ENCODE measurements at regions not wholly inside any gene's neighbourhood (a gene's known extent, or its start where the extent isn't known, plus 50 kb on each side); places are given as distances from the start of the nearest gene placed in this dataset.

- no peak for TF ChIP-seq CTCF (optimal IDR thresholded peaks at IDR 0.05 in 1 of 3, IDR thresholded peaks at IDR 0.05 in 1 of 3, conservative IDR thresholded peaks at IDR 0.05 in 1 of 3; ENCODE audit: extremely low read depth in 1 of 3, insufficient read depth in 2 of 3, low read length in 3 of 3)
- TF ChIP-seq EZH2 (IDR thresholded peaks at IDR 0.05; ENCODE audit: low read length), result no peak
- no peak for FAIRE-seq
- dilution Hi-C loops (cut with MboI; ENCODE audit: extremely low pct_ligation_motif_present, low sequenced_read_pairs), result no loop called here
These were observed 163.4 kb upstream of the RAP2B start for GRCh38 chr3:152998591-152998990.

GRCh38 chr3:153000325-153000724 lies 161.7 kb upstream of the RAP2B start:
- no peak for DNase-seq (ENCODE audit: low read depth, low spot score)
- H3K4me3 ChIP-seq (ENCODE audit: control insufficient read depth in 2 of 3, extremely low read depth in 1 of 3, insufficient read depth in 2 of 3, low read depth in 1 of 3, low read length in 3 of 3), result no peak overlapping the region
- dilution Hi-C loops (cut with MboI; ENCODE audit: extremely low pct_ligation_motif_present, low sequenced_read_pairs), result no loop called here
- no peaks in the 10 kb centered on the region for H3K79me2 ChIP-seq (ENCODE audit: control insufficient read depth, insufficient read depth, low read length)
- H3K4me1 ChIP-seq (ENCODE audit: control insufficient read depth, extremely low read depth, insufficient read depth, low read length), result no peaks in the 10 kb centered on the region
- H2AFZ ChIP-seq (ENCODE audit: control insufficient read depth, low read length), result no peak overlapping the region
- no peak for FAIRE-seq
- no peaks in the 10 kb centered on the region for H3K36me3 ChIP-seq (ENCODE audit: control insufficient read depth in 2 of 2, extremely low read depth in 1 of 2, insufficient read depth in 2 of 2, low read length in 2 of 2)
- TF ChIP-seq EZH2 (IDR thresholded peaks at IDR 0.05; ENCODE audit: low read length), result no peak
- no peak for TF ChIP-seq CTCF (optimal IDR thresholded peaks at IDR 0.05 in 1 of 3, IDR thresholded peaks at IDR 0.05 in 1 of 3, conservative IDR thresholded peaks at IDR 0.05 in 1 of 3; ENCODE audit: extremely low read depth in 1 of 3, insufficient read depth in 2 of 3, low read length in 3 of 3)
- H4K20me1 ChIP-seq (ENCODE audit: control insufficient read depth, extremely low read depth, insufficient read depth, low read length), result no peaks in the 10 kb centered on the region
- H3K27me3 ChIP-seq (ENCODE audit: control insufficient read depth, extremely low read depth, insufficient read depth, low read length), result no peaks in the 10 kb centered on the region
- H3K4me2 ChIP-seq (ENCODE audit: control insufficient read depth, extremely low read depth, insufficient read depth, low read depth, low read length), result no peak overlapping the region
- no peak overlapping the region for H3K9ac ChIP-seq (ENCODE audit: control insufficient read depth, extremely low read depth, insufficient read depth, low read length)
- H3K27ac ChIP-seq (ENCODE audit: control insufficient read depth, insufficient read depth, low read length), result no peak overlapping the region
- H3K9me1 ChIP-seq (ENCODE audit: control insufficient read depth, extremely low read depth, insufficient read depth, low read length), result no peaks in the 10 kb centered on the region
- no peaks in the 10 kb centered on the region for H3K9me3 ChIP-seq (ENCODE audit: control insufficient read depth, low read depth, low read length)

More at GRCh38 chr3:152998591-152998990, 163.4 kb upstream of the RAP2B start:
- no peak overlapping the region for H2AFZ ChIP-seq (ENCODE audit: control insufficient read depth, low read length)
- no peak overlapping the region for H3K27ac ChIP-seq (ENCODE audit: control insufficient read depth, insufficient read depth, low read length)
- H3K36me3 ChIP-seq (ENCODE audit: control insufficient read depth in 2 of 2, extremely low read depth in 1 of 2, insufficient read depth in 2 of 2, low read length in 2 of 2), result no peaks in the 10 kb centered on the region
- no peak overlapping the region for H3K9ac ChIP-seq (ENCODE audit: control insufficient read depth, extremely low read depth, insufficient read depth, low read length)
- H3K9me3 ChIP-seq (ENCODE audit: control insufficient read depth, low read depth, low read length), result no peaks in the 10 kb centered on the region
- no peaks in the 10 kb centered on the region for H3K79me2 ChIP-seq (ENCODE audit: control insufficient read depth, insufficient read depth, low read length)
- no peak for DNase-seq (ENCODE audit: low read depth, low spot score)
- no peak overlapping the region for H3K4me2 ChIP-seq (ENCODE audit: control insufficient read depth, extremely low read depth, insufficient read depth, low read depth, low read length)
- H3K4me3 ChIP-seq (ENCODE audit: control insufficient read depth in 2 of 3, extremely low read depth in 1 of 3, insufficient read depth in 2 of 3, low read depth in 1 of 3, low read length in 3 of 3), result no peak overlapping the region
- no peaks in the 10 kb centered on the region for H3K27me3 ChIP-seq (ENCODE audit: control insufficient read depth, extremely low read depth, insufficient read depth, low read length)
- no peaks in the 10 kb centered on the region for H3K4me1 ChIP-seq (ENCODE audit: control insufficient read depth, extremely low read depth, insufficient read depth, low read length)
- H4K20me1 ChIP-seq (ENCODE audit: control insufficient read depth, extremely low read depth, insufficient read depth, low read length), result no peaks in the 10 kb centered on the region
- no peaks in the 10 kb centered on the region for H3K9me1 ChIP-seq (ENCODE audit: control insufficient read depth, extremely low read depth, insufficient read depth, low read length)
